Fibroblast of the aortic adventitia (primary cell): ENCODE measurements at regions not wholly inside any gene's neighbourhood (a gene's known extent, or its start where the extent isn't known, plus 50 kb on each side); places are given as distances from the start of the nearest gene placed in this dataset.

Source experiments
- DNase-seq: peaks from one replicate; pipeline ENCODE4 v3.0.0-alpha.2; 2010; ENCODE audit warnings: low read depth
- H3K4me3 ChIP-seq: 2 replicates; pipeline ENCODE4 v1.5.1; 2011; ENCODE audit warnings: low read depth, mild to moderate bottlenecking, control low read depth, low read length, moderate library complexity
- CTCF ChIP-seq: IDR thresholded peaks from 2 replicates; pipeline ENCODE4 v1.5.1; 2011; ENCODE audit warnings: mild to moderate bottlenecking, low read length, control low read depth, inconsistent platforms; ENCODE audit not compliant: insufficient read depth

GRCh38 chr4:106746451-106746850 is 289.7 kb downstream of the DKK2 start:
- no peak overlapping the region for H3K4me3 ChIP-seq
- TF ChIP-seq CTCF: no peak
- DNase-seq: no peak

GRCh38 chr4:106738121-106738520 is 298.0 kb downstream of the DKK2 start:
- DNase-seq: no peak
- no peak overlapping the region for H3K4me3 ChIP-seq
- TF ChIP-seq CTCF: no peak

GRCh38 chr4:106718548-106718947 is 317.6 kb downstream of the DKK2 start:
- no peak overlapping the region for H3K4me3 ChIP-seq
- TF ChIP-seq CTCF: no peak
- no peak for DNase-seq

GRCh38 chr4:106717091-106717490 is 319.0 kb downstream of the DKK2 start:
- DNase-seq: peak; percentile 57
- TF ChIP-seq CTCF: no peak
- H3K4me3 ChIP-seq: no peak overlapping the region

- no peak for TF ChIP-seq CTCF
- H3K4me3 ChIP-seq: no peak overlapping the region
- no peak for DNase-seq
Observed at GRCh38 chr4:106715825-106716224, 320.3 kb downstream of the DKK2 start.

- no peak overlapping the region for H3K4me3 ChIP-seq
- TF ChIP-seq CTCF: no peak
- DNase-seq: no peak
Observed at GRCh38 chr4:106708464-106708816, 327.7 kb downstream of the DKK2 start.

GRCh38 chr4:106707776-106708463 is 328.2 kb downstream of the DKK2 start:
- DNase-seq: peak; percentile 35
- H3K4me3 ChIP-seq: no peak overlapping the region
- no peak for TF ChIP-seq CTCF
